BJ (cell line): ENCODE measurements at regions not wholly inside any gene's neighbourhood (a gene's known extent, or its start where the extent isn't known, plus 50 kb on each side); places are given as distances from the start of the nearest gene placed in this dataset.

Source experiments
- CTCF ChIA-PET: fragments of 350-600 bp; formaldehyde crosslinking; extraction: SDS; loops from one replicate; lab custom pipeline; 2021; ENCODE audit warnings: antibody characterized with exemption, inconsistent platforms; lab: Yijun Ruan, JAX
- POLR2A ChIA-PET: fragments of 300-600 bp; sonication (Branson Sonifier 250); formaldehyde crosslinking; extraction: SDS; loops from one replicate; lab custom pipeline; 2021; ENCODE audit warnings: antibody characterized with exemption; lab: Charles Lee
- DNase-seq: peaks from one replicate; pipeline ENCODE4 v3.0.0-alpha.2; 2011; ENCODE audit warnings: low read depth
- H3K27me3 ChIP-seq: 2 replicates; pipeline ENCODE4 v1.6.0; 2011; ENCODE audit warnings: low read length; ENCODE audit not compliant: control insufficient read depth, insufficient read depth
- H3K36me3 ChIP-seq: 2 replicates; pipeline ENCODE4 v1.5.1; 2011; ENCODE audit warnings: low read length; ENCODE audit not compliant: control insufficient read depth, insufficient read depth
- H3K4me3 ChIP-seq: 2 replicates; pipeline ENCODE4 v1.5.1; 2011; ENCODE audit warnings: low read depth, mild to moderate bottlenecking, control low read depth, low read length
- CTCF ChIP-seq: IDR thresholded peaks from 2 replicates; pipeline ENCODE4 v1.5.1; 2011; ENCODE audit warnings: low read depth, mild to moderate bottlenecking, control low read depth, inconsistent platforms, low read length, moderate library complexity; ENCODE audit not compliant: insufficient read depth

- ChIA-PET POLR2A (no interaction called here), CTCF (no interaction called here)
- Histone ChIP-seq H3K36me3 (no peaks in the 10 kb centered on the region), H3K4me3 (no peak overlapping the region), H3K27me3 (no peaks in the 10 kb centered on the region)
- no peak for TF ChIP-seq CTCF
- DNase-seq: no peak
Measured at GRCh38 chr5:175282611-175283225, 161.3 kb downstream of the DRD1 start.

- Histone ChIP-seq H3K36me3 (no peaks in the 10 kb centered on the region), H3K27me3 (no peaks in the 10 kb centered on the region), H3K4me3 (no peak overlapping the region)
- ChIA-PET POLR2A (no interaction called here), CTCF (no interaction called here)
- TF ChIP-seq CTCF: no peak
- DNase-seq: no peak
Measured at GRCh38 chr5:175281714-175282113, 162.3 kb downstream of the DRD1 start.

DNA sequence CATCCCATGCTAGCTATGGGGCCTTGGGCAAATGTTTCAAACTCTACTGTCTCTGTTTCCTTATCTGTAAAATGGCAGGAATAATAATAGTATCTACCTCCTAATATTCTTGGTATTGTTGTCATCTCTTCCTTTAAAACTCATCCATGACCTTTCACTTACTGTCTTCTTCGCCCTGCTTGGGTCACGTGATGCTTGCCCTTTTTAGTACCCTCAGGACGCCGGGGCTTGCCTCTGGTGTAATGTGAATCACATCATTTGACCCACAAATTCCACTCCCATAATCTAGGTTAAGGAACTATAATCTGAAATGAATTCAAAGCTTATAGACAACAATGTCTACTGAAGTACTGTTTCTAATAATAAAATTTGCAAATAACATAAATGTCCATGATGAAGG, 162.7 kb downstream of the DRD1 start:
- Histone ChIP-seq H3K36me3 (no peaks in the 10 kb centered on the region), H3K27me3 (no peaks in the 10 kb centered on the region), H3K4me3 (no peak overlapping the region)
- ChIA-PET CTCF (no interaction called here), POLR2A (no interaction called here)
- DNase-seq: no peak
- TF ChIP-seq CTCF: no peak

- TF ChIP-seq CTCF: no peak
- Histone ChIP-seq H3K27me3 (no peaks in the 10 kb centered on the region), H3K4me3 (no peak overlapping the region), H3K36me3 (no peaks in the 10 kb centered on the region)
- ChIA-PET CTCF (no interaction called here), POLR2A (no interaction called here)
- DNase-seq: no peak
Measured at GRCh38 chr5:175279506-175279905, 164.5 kb downstream of the DRD1 start.

DNA sequence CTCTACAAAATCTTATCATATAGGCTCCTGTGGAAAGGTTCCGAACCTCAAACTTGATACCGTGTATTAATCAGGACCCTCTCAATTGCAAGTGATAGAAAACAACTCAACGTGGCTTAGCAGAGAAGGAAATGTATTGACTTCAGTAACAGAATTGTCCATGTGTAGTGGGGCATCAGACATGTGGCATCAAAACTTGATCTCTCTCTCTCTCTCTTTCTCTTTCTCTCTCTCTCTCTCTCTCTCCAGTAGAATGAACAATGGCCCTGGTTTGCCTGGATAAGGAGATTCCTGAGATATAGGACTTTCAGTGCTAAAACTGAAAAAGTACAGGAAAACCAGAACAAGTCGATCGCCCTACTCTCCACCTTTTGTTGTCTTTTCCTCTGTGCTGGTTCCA, 168.2 kb downstream of the DRD1 start:
- H3K4me3 ChIP-seq: no peak overlapping the region
- no peak for DNase-seq
- CTCF ChIA-PET: no interaction called here
- H3K36me3 ChIP-seq: no peaks in the 10 kb centered on the region
- H3K27me3 ChIP-seq: no peaks in the 10 kb centered on the region
- POLR2A ChIA-PET: no interaction called here
- TF ChIP-seq CTCF: no peak
